ENCODE measurements at regions not wholly inside any gene's neighbourhood (a gene's known extent, or its start where the extent isn't known, plus 50 kb on each side); places are given as distances from the start of the nearest gene placed in this dataset.

- no peak for TF ChIP-seq CTCF (IDR thresholded peaks at IDR 0.05)
- no peak for TF ChIP-seq SIN3A (IDR thresholded peaks at IDR 0.05; ENCODE audit: borderline replicate concordance, insufficient read depth, low read depth, low read length)
Observed at GRCh38 chr6:145295746-145296145, 439.6 kb downstream of the EPM2A start.
